ENCODE measurements at regions not wholly inside any gene's neighbourhood (a gene's known extent, or its start where the extent isn't known, plus 50 kb on each side); places are given as distances from the start of the nearest gene placed in this dataset.

- no peak for DNase-seq (ENCODE audit: extremely low read depth, low read depth)
- TF ChIP-seq, protein P1, sequence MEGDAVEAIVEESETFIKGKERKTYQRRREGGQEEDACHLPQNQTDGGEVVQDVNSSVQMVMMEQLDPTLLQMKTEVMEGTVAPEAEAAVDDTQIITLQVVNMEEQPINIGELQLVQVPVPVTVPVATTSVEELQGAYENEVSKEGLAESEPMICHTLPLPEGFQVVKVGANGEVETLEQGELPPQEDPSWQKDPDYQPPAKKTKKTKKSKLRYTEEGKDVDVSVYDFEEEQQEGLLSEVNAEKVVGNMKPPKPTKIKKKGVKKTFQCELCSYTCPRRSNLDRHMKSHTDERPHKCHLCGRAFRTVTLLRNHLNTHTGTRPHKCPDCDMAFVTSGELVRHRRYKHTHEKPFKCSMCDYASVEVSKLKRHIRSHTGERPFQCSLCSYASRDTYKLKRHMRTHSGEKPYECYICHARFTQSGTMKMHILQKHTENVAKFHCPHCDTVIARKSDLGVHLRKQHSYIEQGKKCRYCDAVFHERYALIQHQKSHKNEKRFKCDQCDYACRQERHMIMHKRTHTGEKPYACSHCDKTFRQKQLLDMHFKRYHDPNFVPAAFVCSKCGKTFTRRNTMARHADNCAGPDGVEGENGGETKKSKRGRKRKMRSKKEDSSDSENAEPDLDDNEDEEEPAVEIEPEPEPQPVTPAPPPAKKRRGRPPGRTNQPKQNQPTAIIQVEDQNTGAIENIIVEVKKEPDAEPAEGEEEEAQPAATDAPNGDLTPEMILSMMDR (IDR thresholded peaks at IDR 0.05; ENCODE audit: low read depth, low read length), result no peak
Observed at GRCh38 chr15:94105760-94106159, 125.6 kb upstream of the MCTP2 start.

- DNase-seq (ENCODE audit: extremely low read depth, low read depth), result no peak
- TF ChIP-seq, protein P1 (IDR thresholded peaks at IDR 0.05; ENCODE audit: low read depth, low read length), result no peak
Observed at GRCh38 chr15:94100863-94101262, 130.5 kb upstream of the MCTP2 start.

DNA sequence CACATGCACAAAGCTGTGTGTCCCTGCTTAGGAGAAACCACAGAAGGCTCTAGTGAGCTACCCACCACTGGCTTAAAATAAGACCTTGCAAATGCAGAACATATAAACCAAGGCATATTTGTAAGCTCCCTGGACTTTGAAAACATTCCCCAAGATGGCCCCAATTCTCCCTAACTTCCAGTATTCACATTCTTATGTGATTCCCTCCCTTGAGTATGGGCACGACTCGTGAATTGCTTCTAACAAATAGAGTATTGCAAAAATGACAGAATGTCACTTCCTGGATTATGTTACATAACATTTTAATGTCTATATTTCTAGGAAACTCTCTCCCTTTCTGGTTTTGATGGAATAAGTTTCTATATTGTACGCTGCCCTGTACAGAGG lies 131.8 kb upstream of the MCTP2 start:
- no peak for DNase-seq (ENCODE audit: extremely low read depth, low read depth)
- TF ChIP-seq, protein P1 (IDR thresholded peaks at IDR 0.05; ENCODE audit: low read depth, low read length), result no peak

DNA sequence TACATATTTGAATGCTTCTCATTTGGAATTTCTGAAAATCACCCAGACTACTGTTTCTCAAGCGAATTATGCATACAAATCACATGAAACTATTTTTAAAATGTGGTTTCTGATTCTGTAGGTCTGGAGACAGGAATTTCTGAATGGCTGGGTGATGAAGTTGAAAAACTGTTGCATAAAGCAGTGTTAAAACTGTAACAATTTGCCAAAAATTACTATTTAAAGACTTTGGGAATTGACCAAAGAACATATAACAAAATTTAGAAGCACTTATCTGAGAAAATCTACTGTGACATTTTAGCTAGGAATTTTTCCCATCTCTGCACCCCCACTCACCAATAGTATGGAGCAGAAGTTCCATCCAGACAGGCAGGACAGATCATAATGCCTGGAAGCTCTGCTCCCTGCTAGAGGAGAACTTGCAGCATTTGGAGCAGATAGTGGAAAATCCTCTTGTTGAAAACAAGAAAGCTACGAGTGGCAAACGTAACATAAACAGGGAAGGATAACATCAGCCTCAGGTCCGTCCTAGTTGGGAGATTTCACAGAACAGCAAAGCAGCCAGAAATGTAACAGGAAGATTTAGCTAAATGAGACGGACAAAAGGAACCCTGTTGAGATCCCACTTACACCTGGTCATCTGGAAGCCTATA lies 132.3 kb upstream of the MCTP2 start:
- no peak for DNase-seq (ENCODE audit: extremely low read depth, low read depth)

GRCh38 chr15:94097552-94097951 lies 133.8 kb upstream of the MCTP2 start:
- TF ChIP-seq, protein P1 (IDR thresholded peaks at IDR 0.05; ENCODE audit: low read depth, low read length), result no peak
- DNase-seq (ENCODE audit: extremely low read depth, low read depth), result no peak

More for the DNA sequence above, 132.3 kb upstream of the MCTP2 start:
- TF ChIP-seq, protein P1 (IDR thresholded peaks at IDR 0.05; ENCODE audit: low read depth, low read length), result no peak

- no peak for DNase-seq (ENCODE audit: extremely low read depth, low read depth)
- TF ChIP-seq, protein P1 (IDR thresholded peaks at IDR 0.05; ENCODE audit: low read depth, low read length), result no peak
Observed at GRCh38 chr15:94094310-94094709, 137.1 kb upstream of the MCTP2 start.

DNA sequence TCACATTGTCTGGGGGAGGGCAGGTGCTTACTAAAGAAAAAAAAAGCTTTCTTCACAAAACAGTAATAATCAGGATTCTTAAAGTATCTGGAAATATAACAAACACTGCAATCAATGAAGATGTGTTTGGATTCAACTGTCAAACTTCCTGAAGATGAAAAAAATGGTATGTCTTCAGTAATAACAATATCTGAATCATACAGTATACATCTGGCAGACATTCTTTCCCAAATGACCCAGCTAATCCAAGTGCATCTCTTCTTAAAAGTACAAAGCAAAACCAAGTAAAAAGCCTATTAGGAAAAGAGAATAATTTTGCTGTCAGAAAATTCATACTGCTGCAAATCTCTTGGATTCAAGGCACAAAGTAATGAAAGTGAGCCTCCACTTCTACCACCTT lies 145.0 kb upstream of the MCTP2 start:
- TF ChIP-seq, protein P1 (IDR thresholded peaks at IDR 0.05; ENCODE audit: low read depth, low read length), result no peak
- peak; percentile 24 for DNase-seq (ENCODE audit: extremely low read depth, low read depth)

Data from AG09319 (cell line).